Suprapubic skin (tissue), 4 donors: ENCODE measurements at regions not wholly inside any gene's neighbourhood (a gene's known extent, or its start where the extent isn't known, plus 50 kb on each side); places are given as distances from the start of the nearest gene placed in this dataset.

Source experiments
- DNase-seq, 2 donors: peaks; one replicate each; pipeline ENCODE4 v3.0.0-alpha.2; 2019; ENCODE audit warnings: low spot score in 2 of 2
- H3K27ac ChIP-seq: fragments of 200-600 bp; sonication (generic); one replicate; pipeline ENCODE4 v1.5.1; 2019
- H3K27me3 ChIP-seq: fragments of 200-600 bp; sonication (generic); one replicate; pipeline ENCODE4 v1.5.1; 2019
- H3K36me3 ChIP-seq: fragments of 200-600 bp; sonication (generic); one replicate; pipeline ENCODE4 v1.5.1; 2019
- H3K4me1 ChIP-seq: fragments of 200-600 bp; sonication (generic); one replicate; pipeline ENCODE4 v1.5.1; 2019
- H3K4me3 ChIP-seq: fragments of 200-600 bp; sonication (generic); one replicate; pipeline ENCODE4 v1.5.1; 2019; ENCODE audit warnings: mild to moderate bottlenecking
- H3K9me3 ChIP-seq: fragments of 200-600 bp; sonication (generic); one replicate; pipeline ENCODE4 v1.5.1; 2019
- EP300 ChIP-seq: sonication (generic); formaldehyde crosslinking; IDR thresholded peaks from one replicate; pipeline ENCODE4 v1.6.1; 2017; ENCODE audit warnings: antibody characterized with exemption
- POLR2A ChIP-seq, 2 donors: fragments of 450-650 bp; IDR thresholded peaks; one replicate each; pipeline ENCODE4 v1.6.1; 2017; ENCODE audit warnings: antibody characterized with exemption in 2 of 2, mild to moderate bottlenecking in 2 of 2, moderate library complexity in 2 of 2
- POLR2AphosphoS5 ChIP-seq, 3 donors: sonication (generic); formaldehyde crosslinking; IDR thresholded peaks; one replicate each; pipeline ENCODE4 v1.6.1; 2017; ENCODE audit warnings: antibody characterized with exemption in 3 of 3
- WGBS: methylation state at CpG from one replicate; pipeline ENCODE4 v1.1.5; 2018; 5-methylcytosine and 5-hydroxymethylcytosine counted together
- TF ChIP-seq, protein P1 (sequence below), 2 donors: fragments of 200-600 bp in 1 of 2; fragments of 450-650 bp in 1 of 2; sonication (generic) in 1 of 2; IDR thresholded peaks; one replicate each; pipeline ENCODE4 v1.5.1; 2016 to 2019; ENCODE audit warnings: antibody characterized with exemption in 2 of 2, mild to moderate bottlenecking in 1 of 2, moderate library complexity in 1 of 2

DNA sequence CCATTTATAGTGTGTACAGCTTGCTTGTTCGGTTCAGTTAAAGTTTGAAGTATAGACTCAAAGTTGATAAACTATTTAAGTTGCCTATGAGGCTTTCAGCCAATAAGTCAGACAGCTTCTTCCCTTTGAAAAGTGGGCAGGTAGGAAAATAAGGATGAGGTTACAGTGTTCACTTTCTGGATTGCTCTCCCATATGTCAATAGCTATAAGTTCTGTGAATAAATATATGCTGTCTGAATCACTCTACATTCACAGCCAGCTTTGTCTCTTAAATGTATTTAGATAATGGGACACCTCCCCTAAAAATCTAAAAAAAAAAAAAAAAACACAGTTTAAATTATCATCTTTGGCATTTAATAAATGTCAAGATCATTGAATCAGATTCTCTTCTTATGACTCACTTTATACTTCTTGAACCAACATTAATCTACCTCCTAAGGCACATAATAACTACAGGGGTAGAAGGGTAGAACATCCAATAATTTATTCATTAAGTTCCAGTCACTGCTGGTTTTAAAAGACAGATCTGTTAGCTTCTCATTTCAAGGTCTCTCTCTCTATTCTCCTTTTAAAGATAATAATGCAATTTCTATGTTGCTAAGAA lies 126.4 kb upstream of the PCED1B start:
- Histone ChIP-seq H3K36me3 (no peaks in the 10 kb centered on the region), H3K4me3 (no peak overlapping the region), H3K27ac (no peak overlapping the region), H3K9me3 (no peaks in the 10 kb centered on the region), H3K27me3 (no peaks in the 10 kb centered on the region), H3K4me1 (no peaks in the 10 kb centered on the region)
- 50% methylated on average over 1 of the region's 1 CpG for WGBS
- TF ChIP-seq, protein P1, sequence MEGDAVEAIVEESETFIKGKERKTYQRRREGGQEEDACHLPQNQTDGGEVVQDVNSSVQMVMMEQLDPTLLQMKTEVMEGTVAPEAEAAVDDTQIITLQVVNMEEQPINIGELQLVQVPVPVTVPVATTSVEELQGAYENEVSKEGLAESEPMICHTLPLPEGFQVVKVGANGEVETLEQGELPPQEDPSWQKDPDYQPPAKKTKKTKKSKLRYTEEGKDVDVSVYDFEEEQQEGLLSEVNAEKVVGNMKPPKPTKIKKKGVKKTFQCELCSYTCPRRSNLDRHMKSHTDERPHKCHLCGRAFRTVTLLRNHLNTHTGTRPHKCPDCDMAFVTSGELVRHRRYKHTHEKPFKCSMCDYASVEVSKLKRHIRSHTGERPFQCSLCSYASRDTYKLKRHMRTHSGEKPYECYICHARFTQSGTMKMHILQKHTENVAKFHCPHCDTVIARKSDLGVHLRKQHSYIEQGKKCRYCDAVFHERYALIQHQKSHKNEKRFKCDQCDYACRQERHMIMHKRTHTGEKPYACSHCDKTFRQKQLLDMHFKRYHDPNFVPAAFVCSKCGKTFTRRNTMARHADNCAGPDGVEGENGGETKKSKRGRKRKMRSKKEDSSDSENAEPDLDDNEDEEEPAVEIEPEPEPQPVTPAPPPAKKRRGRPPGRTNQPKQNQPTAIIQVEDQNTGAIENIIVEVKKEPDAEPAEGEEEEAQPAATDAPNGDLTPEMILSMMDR (IDR thresholded peaks at IDR 0.05): no peak
- TF ChIP-seq POLR2A (IDR thresholded peaks at IDR 0.05) (no peak), POLR2AphosphoS5 (IDR thresholded peaks at IDR 0.05) (no peak), EP300 (no peak)
- DNase-seq: no peak

DNA sequence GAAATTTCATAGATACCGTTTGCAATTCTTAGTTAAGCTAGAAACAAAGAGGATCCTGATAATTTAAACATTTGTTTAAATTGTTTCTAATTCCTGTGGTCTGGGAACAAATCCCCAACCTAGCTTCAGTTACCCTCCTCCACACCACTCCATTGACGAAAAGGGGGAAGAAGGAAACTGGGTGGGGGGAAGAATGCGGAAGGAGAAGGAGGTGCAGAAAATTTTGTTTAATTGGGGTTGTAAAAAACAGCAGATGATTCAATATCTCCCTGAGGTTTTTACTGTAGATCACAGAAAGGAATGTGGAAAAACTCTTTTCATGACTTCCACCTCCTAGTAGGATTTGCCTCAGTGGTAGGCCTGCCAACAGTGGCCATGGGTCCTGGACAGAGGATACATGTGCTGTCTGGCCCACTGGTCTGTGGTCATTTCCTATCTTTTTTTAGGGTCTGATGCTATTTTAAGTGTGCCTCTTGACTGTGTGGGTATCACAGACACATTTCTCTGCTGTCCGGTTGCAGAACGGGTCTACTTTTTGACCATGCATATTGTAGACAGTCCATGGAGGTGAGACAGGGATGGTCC lies 122.9 kb upstream of the PCED1B start:
- WGBS: 69% methylated on average over 5 of the region's 5 CpGs
- Histone ChIP-seq H3K27me3 (no peaks in the 10 kb centered on the region), H3K27ac (no peak overlapping the region), H3K36me3 (no peaks in the 10 kb centered on the region), H3K9me3 (no peaks in the 10 kb centered on the region), H3K4me3 (no peak overlapping the region), H3K4me1 (no peaks in the 10 kb centered on the region)
- no peak for TF ChIP-seq POLR2AphosphoS5 (IDR thresholded peaks at IDR 0.05)
- no peak for TF ChIP-seq POLR2A (IDR thresholded peaks at IDR 0.05)
- TF ChIP-seq, protein P1 (IDR thresholded peaks at IDR 0.05): no peak
- TF ChIP-seq EP300: no peak
- no peak for DNase-seq

DNA sequence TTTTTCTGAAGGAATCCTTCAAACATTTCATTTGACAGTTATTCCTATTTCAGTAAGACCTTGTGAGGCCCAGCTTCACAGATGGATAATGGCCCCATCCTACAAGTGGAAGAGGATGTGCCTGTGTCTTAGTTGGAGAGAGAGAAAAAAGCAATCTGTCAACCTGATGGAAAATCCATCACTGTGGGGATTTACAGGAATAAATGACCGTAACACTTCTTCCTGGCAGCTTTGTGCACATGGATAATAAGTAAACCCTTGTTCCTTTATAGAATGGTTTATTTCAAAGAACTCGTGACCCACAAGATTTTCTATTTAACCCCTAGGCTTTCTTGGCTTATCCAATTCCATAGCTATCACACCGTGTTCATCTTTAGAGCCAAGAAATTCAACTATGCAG lies 121.4 kb upstream of the PCED1B start:
- Histone ChIP-seq H3K4me3 (no peak overlapping the region), H3K4me1 (peaks cover under 1% of the 10 kb centered on the region), H3K9me3 (no peaks in the 10 kb centered on the region), H3K36me3 (no peaks in the 10 kb centered on the region), H3K27ac (no peak overlapping the region), H3K27me3 (no peaks in the 10 kb centered on the region)
- DNase-seq: no peak
- TF ChIP-seq POLR2A (IDR thresholded peaks at IDR 0.05): no peak
- no peak for TF ChIP-seq EP300
- no peak for TF ChIP-seq POLR2AphosphoS5 (IDR thresholded peaks at IDR 0.05)
- TF ChIP-seq, protein P1 (IDR thresholded peaks at IDR 0.05): no peak
- 81% methylated on average over 3 of the region's 3 CpGs for WGBS

DNA sequence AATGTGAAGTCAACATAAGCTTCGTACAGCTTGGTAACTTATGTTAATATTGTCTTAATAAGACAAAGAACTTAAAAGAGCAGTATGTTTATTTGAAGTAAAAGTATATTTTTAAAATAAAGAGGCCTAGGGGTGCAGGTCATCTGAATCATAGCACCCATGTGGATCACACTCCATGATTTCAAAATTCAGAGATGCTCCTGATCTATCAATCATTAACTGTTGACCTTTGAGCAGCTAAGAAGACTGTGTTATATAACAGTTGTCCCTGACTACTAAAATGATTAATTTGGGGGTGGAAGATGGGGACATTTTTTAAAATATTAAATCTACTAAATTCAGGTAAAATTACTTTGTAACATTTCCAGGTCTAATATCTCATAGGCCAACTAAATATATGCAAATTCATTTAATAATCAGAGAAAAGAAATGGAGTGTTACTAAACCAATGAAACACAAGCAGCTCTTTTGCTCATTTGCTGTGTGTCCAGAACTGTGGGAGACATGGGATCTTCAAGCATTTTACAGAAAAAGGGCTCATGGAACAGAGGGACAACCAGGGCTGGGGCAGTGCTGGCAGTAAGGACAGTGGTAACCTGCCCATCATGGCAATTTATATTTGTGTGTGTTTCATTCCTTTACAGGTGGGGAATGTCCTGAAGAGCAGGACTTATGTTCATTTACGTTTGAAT lies 120.7 kb upstream of the PCED1B start:
- peaks cover 7% of the 10 kb centered on the region for H3K4me1 ChIP-seq
- H3K27ac ChIP-seq: no peak overlapping the region
- WGBS: 85% methylated on average over 2 of the region's 2 CpGs
- H3K27me3 ChIP-seq: no peaks in the 10 kb centered on the region
- TF ChIP-seq, protein P1 (IDR thresholded peaks at IDR 0.05): no peak
- no peak for TF ChIP-seq POLR2A (IDR thresholded peaks at IDR 0.05)
- TF ChIP-seq POLR2AphosphoS5 (IDR thresholded peaks at IDR 0.05): no peak
- TF ChIP-seq EP300: no peak
- no peaks in the 10 kb centered on the region for H3K36me3 ChIP-seq
- DNase-seq: no peak
- no peak overlapping the region for H3K4me3 ChIP-seq
- no peaks in the 10 kb centered on the region for H3K9me3 ChIP-seq

DNA sequence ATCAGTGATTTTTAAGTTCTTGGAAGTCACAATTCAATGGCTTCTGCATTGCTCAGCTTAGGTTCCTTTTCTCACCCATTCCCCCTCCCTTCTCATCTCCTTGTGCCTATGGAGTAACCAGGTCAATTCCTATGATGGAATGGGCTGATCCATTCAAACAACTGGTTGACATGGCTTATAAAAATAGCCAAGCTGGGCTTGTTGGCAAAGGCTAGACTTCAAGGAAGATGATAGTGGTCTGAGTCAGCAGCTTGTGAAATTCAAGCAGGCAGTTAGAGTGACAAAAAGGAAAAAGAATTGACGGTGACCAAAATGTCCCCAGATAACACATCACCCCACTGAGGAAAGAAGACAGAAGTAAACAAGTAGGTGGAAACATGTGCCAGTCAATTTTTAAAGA lies 119.9 kb upstream of the PCED1B start:
- TF ChIP-seq, protein P1 (IDR thresholded peaks at IDR 0.05): no peak
- TF ChIP-seq EP300 (no peak), POLR2A (IDR thresholded peaks at IDR 0.05) (no peak), POLR2AphosphoS5 (IDR thresholded peaks at IDR 0.05) (no peak)
- peaks cover 13% of the 10 kb centered on the region for H3K4me1 ChIP-seq
- WGBS: 69% methylated on average over 1 of the region's 1 CpG

More for the DNA sequence above, 119.9 kb upstream of the PCED1B start:
- Histone ChIP-seq H3K27me3 (no peaks in the 10 kb centered on the region), H3K9me3 (no peaks in the 10 kb centered on the region), H3K27ac (no peak overlapping the region), H3K4me3 (no peak overlapping the region), H3K36me3 (no peaks in the 10 kb centered on the region)
- no peak for DNase-seq
